Activated naive CD4-positive, alpha-beta T cell treated with anti-CD3 and anti-CD28 coated beads, Interleukin-2, amount 50 U/mL, for 72 hours (primary cell): ENCODE measurements at regions not wholly inside any gene's neighbourhood (a gene's known extent, or its start where the extent isn't known, plus 50 kb on each side); places are given as distances from the start of the nearest gene placed in this dataset.

ENCODE experiments used
- ATAC-seq, 2 donors: fragments of 150-1000 bp; cut with Tn5 transposase; 2 replicates each; pipeline ENCODE4 v1.10.0; 2021; ENCODE audit warnings: mild to moderate bottlenecking in 2 of 2, moderate library complexity in 2 of 2
- DNase-seq, 2 donors: peaks; one replicate each; pipeline ENCODE4 v3.0.0; 2021 to 2022; ENCODE audit warnings: low spot score in 2 of 2
- H3K27ac Mint-ChIP-seq, 2 donors: one replicate each; pipeline ENCODE4 v1.8.0; 2022; ENCODE audit warnings: mild to moderate bottlenecking in 2 of 2, mixed read lengths in 2 of 2
- H3K36me3 Mint-ChIP-seq, 2 donors: one replicate each; pipeline ENCODE4 v1.8.0; 2022; ENCODE audit warnings: mixed read lengths in 2 of 2
- H3K9me3 Mint-ChIP-seq, 2 donors: one replicate each; pipeline ENCODE4 v1.8.0; 2022; ENCODE audit warnings: mixed read lengths in 2 of 2

- Mint-ChIP-seq H3K9me3 (no peaks in the 10 kb centered on the region), H3K27ac (no peak overlapping the region), H3K36me3 (no peaks in the 10 kb centered on the region)
- ATAC-seq (no peak), DNase-seq (no peak)
Measured at GRCh38 chr5:88555674-88556073, 287.0 kb upstream of the TMEM161B start.

- Mint-ChIP-seq H3K27ac (no peak overlapping the region), H3K9me3 (no peaks in the 10 kb centered on the region), H3K36me3 (no peaks in the 10 kb centered on the region)
- no peak for ATAC-seq
- no peak for DNase-seq
Measured at GRCh38 chr5:88553986-88554385, 285.3 kb upstream of the TMEM161B start.

- H3K27ac Mint-ChIP-seq, result no peak overlapping the region
- ATAC-seq, result no peak
- no peaks in the 10 kb centered on the region for H3K36me3 Mint-ChIP-seq
- no peaks in the 10 kb centered on the region for H3K9me3 Mint-ChIP-seq
- DNase-seq, result no peak
Measured at GRCh38 chr5:88553136-88553875, 284.7 kb upstream of the TMEM161B start.

- no peak for DNase-seq
- Mint-ChIP-seq H3K36me3 (no peaks in the 10 kb centered on the region), H3K27ac (no peak overlapping the region), H3K9me3 (no peaks in the 10 kb centered on the region)
- no peak for ATAC-seq
Measured at GRCh38 chr5:88552426-88552825, 283.8 kb upstream of the TMEM161B start.

- ATAC-seq (no peak), DNase-seq (no peak)
- H3K27ac Mint-ChIP-seq, result no peak overlapping the region
- H3K9me3 Mint-ChIP-seq, result no peaks in the 10 kb centered on the region
- H3K36me3 Mint-ChIP-seq, result no peaks in the 10 kb centered on the region
Measured at GRCh38 chr5:88551724-88552345, 283.2 kb upstream of the TMEM161B start.

GRCh38 chr5:88550736-88551135, 282.1 kb upstream of the TMEM161B start:
- DNase-seq (no peak), ATAC-seq (no peak)
- Mint-ChIP-seq H3K27ac (no peak overlapping the region), H3K9me3 (no peaks in the 10 kb centered on the region), H3K36me3 (no peaks in the 10 kb centered on the region)

GRCh38 chr5:88548136-88548805, 279.6 kb upstream of the TMEM161B start:
- no peak for DNase-seq
- Mint-ChIP-seq H3K27ac (no peak overlapping the region), H3K36me3 (no peaks in the 10 kb centered on the region), H3K9me3 (no peaks in the 10 kb centered on the region)
- no peak for ATAC-seq

- no peak overlapping the region for H3K27ac Mint-ChIP-seq
- no peaks in the 10 kb centered on the region for H3K9me3 Mint-ChIP-seq
- DNase-seq (no peak), ATAC-seq (no peak)
- H3K36me3 Mint-ChIP-seq, result no peaks in the 10 kb centered on the region
Measured at GRCh38 chr5:88545338-88545737, 276.7 kb upstream of the TMEM161B start.

GRCh38 chr5:88544671-88545070, 276.0 kb upstream of the TMEM161B start:
- H3K9me3 Mint-ChIP-seq, result no peaks in the 10 kb centered on the region
- ATAC-seq, result no peak
- no peaks in the 10 kb centered on the region for H3K36me3 Mint-ChIP-seq
- H3K27ac Mint-ChIP-seq, result no peak overlapping the region
- DNase-seq, result no peak

- H3K27ac Mint-ChIP-seq, result no peak overlapping the region
- no peaks in the 10 kb centered on the region for H3K36me3 Mint-ChIP-seq
- ATAC-seq (no peak), DNase-seq (no peak)
- H3K9me3 Mint-ChIP-seq, result no peaks in the 10 kb centered on the region
Measured at GRCh38 chr5:88544136-88544645, 275.5 kb upstream of the TMEM161B start.

- ATAC-seq (no peak), DNase-seq (no peak)
- Mint-ChIP-seq H3K36me3 (no peaks in the 10 kb centered on the region), H3K27ac (no peak overlapping the region), H3K9me3 (no peaks in the 10 kb centered on the region)
Measured at GRCh38 chr5:88542786-88543185, 274.1 kb upstream of the TMEM161B start.

GRCh38 chr5:88540471-88541115, 271.9 kb upstream of the TMEM161B start:
- ATAC-seq (no peak), DNase-seq (no peak)
- no peaks in the 10 kb centered on the region for H3K9me3 Mint-ChIP-seq
- no peak overlapping the region for H3K27ac Mint-ChIP-seq
- no peaks in the 10 kb centered on the region for H3K36me3 Mint-ChIP-seq

GRCh38 chr5:88539693-88540365, 271.2 kb upstream of the TMEM161B start:
- ATAC-seq, result no peak
- Mint-ChIP-seq H3K27ac (no peak overlapping the region), H3K36me3 (no peaks in the 10 kb centered on the region), H3K9me3 (no peaks in the 10 kb centered on the region)
- no peak for DNase-seq

- Mint-ChIP-seq H3K27ac (no peak overlapping the region), H3K9me3 (peaks cover under 1 to 1% of the 10 kb centered on the region in 2 donors), H3K36me3 (peaks cover 0 to under 1% of the 10 kb centered on the region in 2 donors)
- ATAC-seq, result no peak
- DNase-seq, result no peak
Measured at GRCh38 chr5:88539026-88539425, 270.4 kb upstream of the TMEM161B start.

GRCh38 chr5:88536146-88536545, 267.5 kb upstream of the TMEM161B start:
- DNase-seq (no peak), ATAC-seq (no peak)
- peaks cover 0 to 6% of the 10 kb centered on the region in 2 donors for H3K36me3 Mint-ChIP-seq
- H3K27ac Mint-ChIP-seq, result no peak overlapping the region
- peaks cover 3 to 7% of the 10 kb centered on the region in 2 donors for H3K9me3 Mint-ChIP-seq

GRCh38 chr5:88524941-88525340, 256.3 kb upstream of the TMEM161B start:
- H3K36me3 Mint-ChIP-seq, result no peaks in the 10 kb centered on the region
- H3K9me3 Mint-ChIP-seq, result no peaks in the 10 kb centered on the region
- no peak overlapping the region for H3K27ac Mint-ChIP-seq
- DNase-seq (no peak), ATAC-seq (no peak)

GRCh38 chr5:88519066-88519465, 250.4 kb upstream of the TMEM161B start:
- ATAC-seq, result no peak
- Mint-ChIP-seq H3K9me3 (no peaks in the 10 kb centered on the region), H3K36me3 (no peaks in the 10 kb centered on the region), H3K27ac (no peak overlapping the region)
- DNase-seq, result no peak
